NCI-H1092 treated with DMSO at 0.1 percent for 48 hours (cell line): ENCODE measurements at regions not wholly inside any gene's neighbourhood (a gene's known extent, or its start where the extent isn't known, plus 50 kb on each side); places are given as distances from the start of the nearest gene placed in this dataset.
"Not testable (repeated sequence)": the region's sequence is repeated elsewhere in the genome, so short reads cannot be mapped to it uniquely, and the experiment has no call there.

ENCODE experiments used
- DNase-seq: peaks from one replicate; lab custom pipeline; 2025; lab: John Stamatoyannopoulos, UW

DNA sequence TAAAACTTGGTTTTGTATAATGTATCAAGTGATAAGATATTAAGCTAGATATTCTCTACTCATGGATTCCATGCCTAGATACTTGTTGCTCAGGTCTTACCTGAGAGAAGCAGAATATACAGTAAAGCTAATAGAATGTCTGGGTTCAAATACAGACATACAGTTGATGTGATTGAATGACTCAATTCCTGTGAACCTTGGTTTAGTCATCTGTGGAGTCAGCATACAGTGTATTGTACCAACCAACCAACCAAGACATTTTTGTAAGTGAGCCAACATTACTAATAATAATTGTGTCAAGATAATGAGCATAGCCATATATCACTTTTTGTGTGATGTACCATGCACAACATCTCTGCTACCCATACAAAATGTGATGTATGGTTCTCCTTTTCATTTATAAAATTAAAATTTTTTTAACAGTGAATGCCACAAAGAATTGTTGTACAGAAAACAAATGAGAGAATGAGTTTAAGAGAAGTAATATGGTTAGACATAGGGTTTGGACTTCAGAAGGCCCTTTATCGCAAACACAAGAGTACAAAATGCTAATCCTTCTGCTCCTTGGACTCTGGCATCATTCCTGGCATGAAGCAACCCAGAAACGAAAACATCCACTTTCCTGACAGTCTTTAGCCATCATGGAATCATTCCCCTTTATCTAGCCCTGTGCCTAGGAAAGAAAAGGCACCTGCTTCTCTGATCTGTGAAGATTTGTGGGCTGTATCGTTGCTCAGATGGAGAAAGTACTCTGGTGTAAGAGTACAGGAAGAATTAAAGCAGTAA lies 977.2 kb upstream of the USP15 start:
- no peak for DNase-seq

DNA sequence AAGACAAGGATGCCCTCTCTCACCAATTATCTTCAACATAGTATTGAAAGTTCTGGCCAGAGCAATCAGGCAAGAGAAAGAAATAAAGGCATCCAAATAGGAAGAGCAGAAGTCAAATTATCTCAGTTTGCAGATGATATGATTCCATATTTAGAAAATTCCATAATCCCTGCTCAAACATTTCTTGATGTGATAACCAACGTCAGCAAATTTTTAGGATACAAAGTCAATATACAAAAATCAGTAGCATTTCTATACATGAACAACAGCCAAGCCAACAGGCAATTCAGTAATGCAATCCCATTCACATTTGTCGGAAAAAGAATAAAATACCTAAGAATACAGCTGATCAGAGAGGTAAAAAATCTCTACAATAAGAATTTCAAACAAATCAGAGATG lies 969.7 kb upstream of the USP15 start:
- no peak for DNase-seq

DNA sequence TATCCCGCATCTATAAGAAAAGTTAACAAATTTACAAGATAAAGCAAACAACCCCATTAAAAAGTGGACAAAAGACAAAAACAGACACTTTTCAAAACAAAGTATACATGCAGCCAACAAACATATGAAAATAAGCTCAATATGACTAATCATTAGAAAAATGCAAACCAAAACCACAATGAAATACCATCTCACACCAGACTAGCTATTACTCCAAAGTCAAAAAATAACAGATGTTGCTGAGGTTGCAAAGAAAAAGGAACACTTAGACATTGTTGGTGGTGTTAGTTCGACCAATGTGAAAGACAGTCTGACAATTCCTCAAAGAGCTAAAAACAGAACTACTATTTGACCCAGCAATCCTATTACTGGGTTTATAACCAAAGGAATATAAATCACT lies 968.6 kb upstream of the USP15 start:
- DNase-seq, result no peak

DNA sequence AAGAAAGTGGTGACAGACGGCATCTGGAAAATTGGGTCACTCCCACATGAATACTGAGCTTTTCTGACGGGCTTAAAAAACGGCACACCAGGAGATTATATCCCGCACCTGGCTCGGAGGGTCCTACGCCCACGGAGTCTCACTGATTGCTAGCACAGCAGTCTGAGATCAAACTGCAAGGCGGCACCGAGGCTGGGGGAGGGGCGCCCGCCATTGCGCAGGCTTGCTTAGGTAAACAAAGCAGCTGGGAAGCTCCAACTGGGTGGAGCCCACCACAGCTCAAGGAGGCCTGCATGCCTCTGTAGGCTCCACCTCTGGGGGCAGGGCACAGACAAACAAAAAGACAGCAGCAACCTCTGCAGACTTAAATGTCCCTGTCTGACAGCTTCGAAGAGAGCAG lies 966.2 kb upstream of the USP15 start:
- not testable (repeated sequence) for DNase-seq

GRCh38 chr12:61301817-61302216 lies 958.4 kb upstream of the USP15 start:
- DNase-seq, result no peak

- no peak for DNase-seq
Measured at GRCh38 chr12:61302282-61302681, 957.9 kb upstream of the USP15 start.

- DNase-seq, result no peak
Measured at GRCh38 chr12:61308220-61308619, 952.0 kb upstream of the USP15 start.

GRCh38 chr12:61311413-61311812 lies 948.8 kb upstream of the USP15 start:
- DNase-seq, result no peak

DNA sequence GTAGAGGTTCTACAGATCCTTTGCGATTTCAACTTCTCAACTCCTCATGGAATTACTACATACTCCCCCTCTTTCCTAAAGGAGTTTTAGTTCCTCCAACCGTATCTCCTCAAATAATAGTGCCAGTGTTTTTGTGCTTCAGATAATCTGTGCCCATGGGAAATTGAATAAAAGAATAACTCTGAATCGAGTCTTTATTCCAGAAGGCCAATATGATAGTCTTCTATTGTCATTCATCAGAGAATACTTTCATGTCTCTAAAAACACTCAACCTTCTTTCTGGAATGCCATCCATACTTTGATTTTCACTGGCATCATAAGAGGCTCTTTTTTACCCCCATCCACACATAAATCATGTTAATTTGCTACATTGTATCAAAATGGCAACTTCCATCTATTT lies 911.3 kb upstream of the USP15 start:
- no peak for DNase-seq

DNA sequence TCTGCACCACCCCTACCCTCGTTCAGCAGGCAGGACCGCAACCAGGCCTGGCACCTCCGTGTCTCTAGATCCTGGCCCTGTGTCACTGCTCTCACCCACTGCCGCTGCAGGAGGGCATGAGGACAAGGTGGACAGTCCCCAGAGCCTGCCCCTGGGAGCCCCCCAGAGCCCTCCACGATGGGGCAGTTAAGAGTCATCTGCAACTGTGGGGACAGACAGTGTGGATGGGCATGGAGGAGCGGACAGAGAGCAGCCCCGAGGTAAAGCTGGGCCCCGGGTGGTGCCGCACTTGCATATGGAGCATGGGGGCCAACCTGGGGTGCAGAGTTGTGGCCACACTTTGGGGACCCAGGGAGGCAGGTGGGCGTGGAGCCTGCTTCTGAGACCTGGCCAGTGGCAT lies 905.1 kb upstream of the USP15 start:
- DNase-seq, result no peak

- no peak for DNase-seq
Measured at GRCh38 chr12:61356485-61356884, 903.7 kb upstream of the USP15 start.

- no peak for DNase-seq
Measured at GRCh38 chr12:61357496-61357895, 902.7 kb upstream of the USP15 start.

GRCh38 chr12:61362037-61362436 lies 898.2 kb upstream of the USP15 start:
- no peak for DNase-seq

DNA sequence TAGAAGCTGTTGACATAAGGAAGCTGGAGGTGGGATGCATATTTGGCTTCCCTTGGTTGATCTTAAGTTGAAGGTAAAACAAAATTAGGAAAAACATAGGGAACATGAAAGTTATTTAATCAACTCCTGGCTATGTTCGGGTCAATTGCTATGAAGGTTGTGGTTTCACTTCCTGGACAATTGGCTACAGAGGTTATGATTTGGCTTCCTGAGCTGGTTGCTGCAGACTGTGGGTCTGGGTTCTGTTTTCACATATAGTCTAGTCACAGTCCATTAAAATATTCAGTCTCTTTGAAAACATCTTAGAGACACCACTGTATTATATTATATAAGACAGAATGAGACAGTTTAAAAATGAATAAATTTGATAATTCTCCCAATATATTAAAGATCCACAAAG lies 895.2 kb upstream of the USP15 start:
- no peak for DNase-seq

DNA sequence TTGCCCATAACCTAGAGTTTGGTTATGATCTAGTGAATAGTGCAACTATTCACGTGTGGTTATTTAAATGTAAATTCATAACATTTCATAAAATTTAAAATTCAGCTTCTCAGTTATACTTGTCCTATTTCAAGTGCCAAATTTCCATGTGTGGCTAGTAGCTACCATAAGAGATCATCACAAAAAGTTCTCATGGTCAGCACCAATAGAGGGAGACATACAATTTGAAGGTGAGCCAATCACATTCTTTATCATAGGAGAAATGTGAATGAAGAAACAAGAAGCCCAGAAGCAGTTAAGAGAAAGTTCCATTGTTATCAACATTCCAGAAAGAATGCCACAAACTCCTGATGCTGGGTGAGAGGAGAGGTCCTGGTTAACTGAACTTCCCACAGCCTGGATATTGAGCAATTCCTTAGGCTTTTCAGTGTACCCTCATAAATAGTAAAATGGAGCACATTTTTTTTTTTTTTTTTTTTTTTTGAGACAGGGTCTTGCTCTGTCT lies 892.9 kb upstream of the USP15 start:
- DNase-seq, result no peak

DNA sequence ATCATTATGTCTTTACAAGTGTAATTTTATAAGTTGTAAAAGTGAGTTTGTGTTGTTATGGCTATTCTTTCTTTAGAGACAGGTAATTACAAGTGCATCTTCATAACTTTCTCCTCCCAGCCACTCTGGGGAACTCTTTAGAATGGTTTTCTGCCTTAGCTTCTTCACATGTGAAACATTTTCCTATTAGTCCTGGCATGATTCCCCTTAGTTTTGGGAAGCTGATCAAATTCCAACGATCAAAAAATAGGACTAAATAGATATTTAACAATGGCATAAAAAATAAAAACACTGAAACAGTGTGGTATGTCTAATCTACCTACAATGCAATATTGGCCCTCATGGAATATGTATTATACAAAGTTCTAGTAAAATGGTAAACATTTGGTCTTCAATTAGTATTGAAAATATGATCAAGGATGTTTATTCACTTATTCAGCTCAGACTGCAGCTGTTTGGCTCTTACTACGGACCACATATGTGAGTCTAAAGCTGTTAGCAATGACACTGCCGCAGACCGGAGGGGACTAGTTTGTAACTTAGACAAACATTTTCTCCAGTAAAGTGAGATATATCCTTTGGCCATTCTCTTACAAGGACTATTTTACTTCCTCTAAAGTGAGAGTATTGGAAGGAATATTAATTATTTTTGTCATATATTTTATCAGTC lies 890.8 kb upstream of the USP15 start:
- DNase-seq, result no peak

- no peak for DNase-seq
Measured at GRCh38 chr12:61384511-61384910, 875.7 kb upstream of the USP15 start.

- no peak for DNase-seq
Measured at GRCh38 chr12:61385771-61386170, 874.4 kb upstream of the USP15 start.

DNA sequence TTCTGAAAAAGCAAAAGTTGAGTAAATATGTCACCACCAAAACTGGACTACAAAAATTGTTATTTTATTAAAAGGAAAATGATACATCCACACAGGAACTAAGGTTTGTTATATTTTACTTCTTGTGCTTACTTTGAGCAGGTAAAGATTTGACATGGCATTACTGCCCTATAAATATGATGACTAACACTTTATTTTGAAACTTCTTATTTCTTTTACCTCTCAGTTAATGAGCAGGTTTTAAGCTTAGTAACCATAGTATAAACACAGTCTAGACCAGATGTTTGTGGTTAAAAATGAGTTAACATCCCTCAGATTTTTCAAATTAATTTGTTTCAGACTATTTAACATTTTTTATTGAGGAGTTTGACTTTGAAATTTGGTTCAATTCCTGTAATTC lies 862.5 kb upstream of the USP15 start:
- DNase-seq, result no peak

GRCh38 chr12:61412201-61412600 lies 848.0 kb upstream of the USP15 start:
- DNase-seq, result no peak

GRCh38 chr12:61414470-61414869 lies 845.7 kb upstream of the USP15 start:
- no peak for DNase-seq

DNA sequence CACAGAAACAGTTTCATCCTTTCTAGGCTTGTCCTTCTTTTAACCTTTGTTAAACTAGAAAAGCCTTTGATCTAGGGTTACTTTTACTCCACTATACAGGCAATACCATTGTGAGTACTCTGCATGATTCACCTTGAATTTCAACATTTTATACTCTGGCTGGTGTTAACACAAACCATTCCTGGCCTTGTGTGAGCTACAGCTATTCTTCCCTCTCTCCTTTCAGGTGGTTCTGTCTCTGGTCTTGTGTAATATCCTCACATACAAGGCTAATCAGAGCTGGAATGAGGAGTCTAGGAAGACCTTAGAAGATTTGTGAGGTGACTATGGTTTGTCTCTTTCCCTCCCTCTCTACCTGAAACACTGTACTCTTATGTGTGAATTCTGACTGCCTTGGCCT lies 837.4 kb upstream of the USP15 start:
- no peak for DNase-seq

DNA sequence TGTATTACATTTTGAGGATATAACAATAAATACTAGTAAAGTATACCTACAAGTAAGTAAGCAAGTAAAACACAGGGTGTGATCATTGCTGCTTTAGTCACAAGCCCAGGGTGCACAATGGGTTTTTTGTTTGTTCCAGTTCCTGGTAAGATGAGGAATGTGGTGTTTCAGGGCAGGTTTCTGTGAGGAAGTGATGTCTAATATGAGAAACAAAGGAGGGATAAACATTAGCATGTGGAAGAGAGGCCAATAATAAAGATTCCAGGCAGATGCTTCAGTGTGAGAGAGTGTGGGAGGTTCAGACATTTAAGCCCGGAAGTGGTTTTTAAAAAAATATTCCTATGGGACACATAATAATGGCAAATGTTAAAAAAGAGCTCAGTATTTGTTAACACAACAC lies 808.1 kb upstream of the USP15 start:
- DNase-seq, result no peak

DNA sequence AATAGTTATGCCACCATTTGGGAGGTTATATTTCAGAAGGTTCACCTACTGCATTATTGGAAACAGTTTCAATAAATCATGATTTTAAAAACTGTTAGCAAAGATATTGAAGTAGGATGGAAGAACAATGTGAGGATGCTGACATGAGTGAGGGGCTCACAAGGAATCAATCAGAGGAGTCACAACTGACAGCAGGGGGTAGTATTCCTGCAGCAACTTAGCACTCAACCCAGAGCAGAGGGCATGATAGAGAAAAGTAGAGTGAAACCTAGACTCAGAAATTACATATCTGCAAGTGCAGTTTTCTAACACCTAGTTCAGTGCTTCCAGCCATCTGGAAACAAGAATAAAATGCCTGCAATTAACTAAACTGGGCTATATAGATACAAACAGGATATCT lies 772.5 kb upstream of the USP15 start:
- DNase-seq, result no peak
